CD4-positive, alpha-beta T cell treated with Interleukin-6 for 4 hours (primary cell): ENCODE measurements at regions not wholly inside any gene's neighbourhood (a gene's known extent, or its start where the extent isn't known, plus 50 kb on each side); places are given as distances from the start of the nearest gene placed in this dataset.

Experiments
- DNase-seq: peaks from one replicate; pipeline ENCODE4 v3.0.0-alpha.2; 2020; ENCODE audit warnings: mixed read lengths

- no peak for DNase-seq
These were observed 106.5 kb upstream of the DAB1 start for GRCh38 chr1:57530206-57530910.

DNA sequence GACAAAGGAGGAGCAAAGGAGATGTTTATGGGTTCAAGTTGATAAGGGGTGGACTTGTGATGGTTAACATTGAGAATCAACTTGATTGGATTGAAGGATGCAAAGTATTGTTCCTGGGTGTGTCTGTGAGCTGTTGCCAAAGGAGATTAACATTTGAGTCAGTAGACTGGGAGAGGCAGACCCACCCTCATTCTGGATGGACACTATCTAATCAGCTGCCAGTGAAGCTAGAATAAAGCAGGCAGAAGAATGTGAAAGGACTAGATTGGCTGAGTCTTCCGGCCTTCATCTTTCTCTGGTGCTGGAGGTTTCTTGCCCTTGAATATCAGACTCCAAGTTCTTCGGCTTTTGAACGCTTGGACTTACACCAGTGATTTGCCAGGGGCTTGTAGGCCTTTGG lies 98.7 kb upstream of the DAB1 start:
- no peak for DNase-seq

- no peak for DNase-seq
These were observed 97.1 kb upstream of the DAB1 start for GRCh38 chr1:57520743-57521515.

- no peak for DNase-seq
These were observed 94.6 kb upstream of the DAB1 start for GRCh38 chr1:57518496-57518895.

DNA sequence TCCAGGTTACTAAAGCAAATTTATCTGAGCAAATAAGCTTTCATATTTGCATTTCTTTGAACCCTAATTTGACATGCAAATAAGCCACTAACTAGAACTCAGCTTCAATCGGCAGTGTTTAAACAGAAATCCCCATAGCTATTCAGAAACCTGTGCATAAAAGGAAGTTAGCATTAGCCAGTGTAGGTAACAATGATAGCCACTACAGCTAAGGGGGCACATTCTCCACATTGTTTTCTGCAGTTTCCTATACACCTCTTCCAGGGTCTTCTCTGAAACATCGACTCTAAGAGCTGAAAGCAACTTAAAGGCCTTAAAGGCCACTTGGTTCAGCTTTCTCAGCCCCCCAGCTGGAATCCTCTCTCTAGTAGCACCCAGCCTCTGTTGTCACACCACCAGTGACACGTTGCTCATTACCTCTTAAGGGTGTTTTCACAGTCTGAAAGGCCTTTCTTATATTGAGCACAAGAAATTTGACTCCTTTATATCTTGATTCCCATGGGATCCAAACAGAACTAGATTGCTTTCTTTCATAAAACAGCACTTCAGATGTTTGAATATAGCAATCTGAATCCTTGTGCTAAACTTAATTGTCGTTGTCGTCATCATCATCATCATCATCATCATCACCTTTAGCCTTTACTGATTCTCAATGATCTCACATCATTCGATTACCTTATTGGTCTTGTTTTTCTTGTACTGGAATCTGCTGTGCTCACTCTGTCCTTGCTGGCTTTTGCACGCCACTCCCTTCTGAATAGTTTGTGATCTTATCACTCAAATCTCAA lies 93.9 kb upstream of the DAB1 start:
- DNase-seq = no peak

DNA sequence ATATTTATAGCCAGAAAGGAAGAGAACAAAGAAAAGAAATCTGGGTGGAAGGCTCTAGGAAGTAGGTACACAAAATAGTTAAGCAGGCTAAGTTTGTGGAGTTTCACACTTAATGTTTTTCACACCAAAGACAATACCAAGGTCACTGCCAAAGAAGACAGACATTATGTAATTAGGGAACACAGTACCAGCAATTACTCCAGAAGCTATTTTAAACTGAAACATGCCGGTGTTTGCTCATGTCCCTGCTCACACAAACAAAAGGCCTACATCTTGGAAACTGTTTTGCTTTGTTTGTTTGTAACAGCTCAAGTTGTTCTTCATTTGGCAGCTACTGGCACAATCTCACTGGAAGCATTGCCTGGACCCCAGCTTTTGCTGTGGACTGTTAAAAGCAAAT lies 88.5 kb upstream of the DAB1 start:
- no peak for DNase-seq

DNA sequence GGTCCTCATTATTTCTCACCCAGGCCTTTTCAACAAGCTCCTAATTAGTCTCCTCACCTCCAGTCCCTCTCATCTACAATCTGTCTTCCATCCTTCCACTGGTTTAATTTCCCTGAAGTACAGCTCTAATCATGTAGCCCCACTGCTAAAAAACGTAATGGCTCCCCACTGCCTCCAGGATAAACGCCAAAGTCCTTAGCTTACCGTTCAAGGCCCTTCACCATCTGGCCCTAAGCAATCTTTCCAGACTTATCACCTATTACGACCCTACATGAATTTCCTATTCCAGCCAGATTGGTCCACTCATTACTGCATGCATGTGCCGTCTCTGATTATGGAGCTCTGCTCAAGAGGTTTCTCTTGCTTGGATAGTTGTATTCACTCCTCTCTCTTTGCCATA lies 83.1 kb upstream of the DAB1 start:
- no peak for DNase-seq

- DNase-seq = no peak
These were observed 79.5 kb upstream of the DAB1 start for GRCh38 chr1:57503337-57503736.

- no peak for DNase-seq
These were observed 76.4 kb upstream of the DAB1 start for GRCh38 chr1:57500136-57500830.

DNA sequence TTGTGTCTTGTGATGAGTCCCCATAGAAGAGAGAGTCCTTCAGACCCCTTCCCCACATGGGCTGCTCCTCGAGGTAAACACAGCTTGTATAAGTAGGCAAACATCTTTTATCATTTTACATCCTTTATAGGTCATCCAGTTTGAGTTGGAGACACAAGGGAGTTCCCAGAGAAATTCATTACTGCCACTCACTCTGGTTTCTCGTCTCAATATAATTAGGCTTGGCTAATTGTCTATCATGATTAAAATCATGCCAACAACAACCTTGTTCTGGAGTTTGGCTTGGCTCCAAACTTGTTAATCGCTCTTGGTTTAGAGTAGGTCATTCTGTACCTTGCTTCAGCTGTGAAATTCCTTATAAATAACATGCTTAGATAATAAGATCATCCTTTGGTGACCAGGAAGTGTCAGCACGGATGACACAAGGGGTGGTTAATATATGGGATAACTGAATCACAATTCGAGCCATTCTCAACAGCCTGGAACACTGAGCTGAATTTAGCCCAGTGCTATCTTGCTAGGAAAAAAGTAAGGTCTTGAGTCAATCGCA lies 70.7 kb upstream of the DAB1 start:
- no peak for DNase-seq

DNA sequence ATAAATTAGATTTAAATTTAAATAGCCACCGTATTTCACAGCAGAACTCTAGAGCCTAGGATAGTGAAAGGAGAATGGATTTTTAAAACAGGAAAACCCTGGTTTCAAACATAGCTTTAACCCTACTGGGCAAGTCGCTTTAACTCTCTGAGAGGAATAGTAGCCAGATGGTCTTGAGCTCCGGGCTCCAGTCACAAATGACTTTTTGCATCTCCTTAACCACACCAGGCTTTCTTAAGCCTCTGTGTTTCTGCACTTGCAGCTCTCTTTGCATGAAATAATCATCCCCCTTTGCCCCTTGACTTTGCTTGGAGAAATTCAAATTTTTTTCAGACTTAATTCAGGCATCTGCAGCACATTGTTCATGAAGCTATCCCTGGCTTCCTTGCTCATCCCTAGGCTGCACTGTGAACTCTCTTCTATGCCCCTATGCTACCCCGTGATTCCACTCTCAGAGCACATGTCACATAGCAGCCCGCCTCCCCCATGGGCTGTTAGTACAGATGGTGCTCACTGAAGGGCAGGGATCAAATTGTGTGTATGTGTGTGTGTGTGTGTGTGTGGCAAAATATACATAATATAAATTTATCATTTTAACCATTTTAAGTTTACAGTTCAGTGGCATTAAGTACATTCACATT lies 68.8 kb upstream of the DAB1 start:
- DNase-seq = no peak

- no peak for DNase-seq
These were observed 65.6 kb upstream of the DAB1 start for GRCh38 chr1:57489358-57490036.

DNA sequence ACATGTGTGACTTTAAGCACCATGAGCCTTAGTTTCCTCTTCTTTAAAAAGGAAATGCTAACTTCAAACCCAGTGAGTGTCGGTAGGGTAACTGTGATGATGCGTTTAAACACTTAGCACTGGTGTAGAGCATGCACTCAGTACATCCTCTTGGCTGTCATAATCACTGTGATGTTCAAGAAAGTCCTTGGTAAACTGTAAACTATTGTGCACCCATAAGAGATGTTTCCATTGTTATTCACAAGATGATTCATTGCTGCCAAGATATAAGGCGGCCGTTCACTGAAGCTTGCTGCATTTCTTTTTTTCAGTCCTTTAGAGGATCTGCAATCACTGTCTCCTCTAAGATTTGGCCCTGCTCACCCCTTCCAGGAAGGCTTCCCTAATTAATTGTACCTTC lies 61.8 kb upstream of the DAB1 start:
- no peak for DNase-seq

DNA sequence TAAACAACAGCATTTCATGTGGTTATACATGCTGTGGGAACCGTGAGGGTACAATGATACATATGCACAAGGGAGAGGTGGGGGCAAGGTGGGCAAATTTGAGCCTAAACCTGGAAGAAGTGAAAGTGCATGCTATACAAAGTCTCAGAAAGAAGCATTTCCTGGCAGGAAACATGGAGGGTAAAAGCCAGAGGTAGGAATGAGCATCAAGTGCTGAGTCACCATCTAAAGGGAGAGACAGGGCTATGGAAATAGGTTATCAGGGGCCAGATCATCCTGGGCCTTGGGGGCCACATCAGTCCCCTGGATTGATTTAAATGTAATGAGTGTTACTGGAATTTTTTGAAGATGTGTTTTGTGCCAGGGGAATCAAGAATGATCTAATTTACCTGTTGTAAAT lies 60.1 kb upstream of the DAB1 start:
- DNase-seq = no peak

GRCh38 chr1:57479471-57479870 lies 55.6 kb upstream of the DAB1 start:
- DNase-seq = no peak

DNA sequence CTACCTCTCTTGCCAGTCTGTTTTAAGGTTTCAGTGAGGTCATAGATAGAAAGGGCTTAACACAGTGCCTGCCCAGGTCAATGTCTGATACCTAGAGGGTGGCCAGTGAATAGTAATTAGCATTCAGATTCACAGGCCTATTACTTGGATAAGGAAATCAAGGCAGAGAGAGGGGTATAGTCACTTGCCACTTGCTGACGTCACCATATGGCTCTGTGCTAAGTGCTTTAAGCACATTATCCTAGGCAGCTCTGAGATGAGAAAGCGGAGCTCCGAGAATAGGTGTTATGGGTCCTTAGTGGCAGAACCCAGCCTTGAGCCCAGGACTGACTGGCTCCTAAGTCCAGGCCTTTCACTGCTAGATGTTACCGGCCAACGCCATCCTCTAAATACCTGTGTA lies 51.5 kb upstream of the DAB1 start:
- DNase-seq = no peak

DNA sequence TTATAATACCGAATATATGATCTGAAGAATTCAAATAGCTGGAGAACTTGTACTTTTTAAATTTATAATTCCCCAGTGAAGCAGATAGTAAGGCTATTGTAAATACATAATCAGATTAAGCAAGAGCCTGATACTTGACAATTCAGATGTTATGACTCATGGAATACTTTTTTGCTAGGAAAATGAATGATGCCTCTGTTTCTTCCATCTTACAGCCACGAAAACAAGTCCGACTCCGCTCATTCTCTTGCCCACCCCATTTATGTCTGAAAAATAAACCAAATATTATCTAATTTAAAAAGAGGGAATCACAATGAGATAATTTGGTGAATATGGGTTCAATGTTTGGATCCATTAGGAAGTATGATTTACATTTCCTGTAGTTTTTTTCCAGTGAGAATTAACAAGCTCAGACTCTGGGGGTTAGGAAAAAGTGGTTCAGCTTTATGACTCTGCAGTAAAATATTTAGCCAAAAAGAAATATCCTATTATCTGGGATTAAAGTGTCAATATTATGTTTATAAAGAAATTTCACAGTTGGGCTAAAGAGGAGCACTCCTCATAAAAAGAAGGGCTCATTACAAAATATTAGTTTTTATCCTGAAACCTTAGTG lies 50.4 kb upstream of the DAB1 start:
- DNase-seq = no peak
